Vagina (tissue), 2 donors: ENCODE measurements at regions not wholly inside any gene's neighbourhood (a gene's known extent, or its start where the extent isn't known, plus 50 kb on each side); places are given as distances from the start of the nearest gene placed in this dataset.
A peak's percentile ranks its signal among the peaks of the same experiment; 100 is the strongest.

ENCODE experiments used
- DNase-seq, 2 donors: peaks; one replicate each; pipeline ENCODE4 v3.0.0-alpha.2; 2017; ENCODE audit errors: extremely low spot score in 2 of 2
- H3K27ac ChIP-seq: fragments of 200-600 bp; sonication (generic); one replicate; pipeline ENCODE4 v1.5.1; 2019
- H3K27me3 ChIP-seq: fragments of 200-600 bp; sonication (generic); one replicate; pipeline ENCODE4 v1.5.1; 2019
- H3K36me3 ChIP-seq, 2 donors: fragments of 200-600 bp; sonication (generic); one replicate each; pipeline ENCODE4 v1.5.1; 2017 to 2019
- H3K4me1 ChIP-seq: fragments of 200-600 bp; sonication (generic); one replicate; pipeline ENCODE4 v1.5.1; 2019
- H3K4me3 ChIP-seq, 2 donors: fragments of 200-600 bp; sonication (generic); 1 replicate in 1 of 2; 2 replicates in 1 of 2; pipeline ENCODE4 v1.5.1; 2016 to 2019
- H3K9me3 ChIP-seq: fragments of 200-600 bp; sonication (generic); one replicate; pipeline ENCODE4 v1.5.1; 2019
- CTCF ChIP-seq, 3 experiments: fragments of 450-650 bp in 2 of 3; fragments of 200-600 bp in 1 of 3; sonication (generic) in 1 of 3; IDR thresholded peaks; one replicate each; pipeline ENCODE4 v1.5.1; 2017 to 2019; ENCODE audit warnings: antibody characterized with exemption in 3 of 3, mild to moderate bottlenecking in 2 of 3, moderate library complexity in 2 of 3
- POLR2A ChIP-seq, 2 donors: fragments of 450-650 bp; IDR thresholded peaks; one replicate each; pipeline ENCODE4 v1.6.1; 2017; ENCODE audit warnings: antibody characterized with exemption in 2 of 2, mild to moderate bottlenecking in 2 of 2, moderate library complexity in 2 of 2
- POLR2AphosphoS5 ChIP-seq, 2 donors: sonication (generic); formaldehyde crosslinking; IDR thresholded peaks; one replicate each; pipeline ENCODE4 v1.9.0; 2017; ENCODE audit warnings: antibody characterized with exemption in 2 of 2, mild to moderate bottlenecking in 2 of 2, low read depth in 1 of 2; ENCODE audit not compliant: insufficient read depth in 1 of 2
- intact Hi-C: fragments of 100-400 bp; cut with DNase I; formaldehyde crosslinking; loops from one replicate; pipeline ENCODE4 v1.15.1; 2023

GRCh38 chr2:239895116-239895515 lies 130.0 kb downstream of the NDUFA10 start:
- peak in 1 of 2 donors; percentile 65 for DNase-seq
- H3K9me3 ChIP-seq = no peaks in the 10 kb centered on the region
- TF ChIP-seq POLR2A (IDR thresholded peaks at IDR 0.05) (no peak), CTCF (IDR thresholded peaks at IDR 0.05) (no peak)
- no peak overlapping the region for H3K4me3 ChIP-seq
- no peaks in the 10 kb centered on the region for H3K4me1 ChIP-seq
- H3K27me3 ChIP-seq = no peaks in the 10 kb centered on the region
- H3K27ac ChIP-seq = no peak overlapping the region
- H3K36me3 ChIP-seq = no peaks in the 10 kb centered on the region
- intact Hi-C loops = no loop called here

GRCh38 chr2:239894276-239894675 lies 130.9 kb downstream of the NDUFA10 start:
- H3K4me1 ChIP-seq = no peaks in the 10 kb centered on the region
- H3K27me3 ChIP-seq = no peaks in the 10 kb centered on the region
- H3K27ac ChIP-seq = no peak overlapping the region
- intact Hi-C loops = no loop called here
- H3K4me3 ChIP-seq = no peak overlapping the region
- peak in 1 of 2 donors; percentile 69 for DNase-seq
- TF ChIP-seq CTCF (IDR thresholded peaks at IDR 0.05) (no peak), POLR2A (IDR thresholded peaks at IDR 0.05) (no peak), POLR2AphosphoS5 (IDR thresholded peaks at IDR 0.05; ENCODE audit: insufficient read depth in 1 of 2, low read depth in 1 of 2) (no peak)
- H3K36me3 ChIP-seq = no peaks in the 10 kb centered on the region
- no peaks in the 10 kb centered on the region for H3K9me3 ChIP-seq

GRCh38 chr2:239893236-239893515 lies 132.0 kb downstream of the NDUFA10 start:
- Histone ChIP-seq H3K27me3 (no peaks in the 10 kb centered on the region), H3K9me3 (no peaks in the 10 kb centered on the region), H3K36me3 (no peaks in the 10 kb centered on the region), H3K4me3 (no peak overlapping the region), H3K27ac (no peak overlapping the region), H3K4me1 (no peaks in the 10 kb centered on the region)
- peak in 1 of 2 donors; percentile 29 for DNase-seq
- TF ChIP-seq POLR2AphosphoS5 (IDR thresholded peaks at IDR 0.05; ENCODE audit: insufficient read depth in 1 of 2, low read depth in 1 of 2) (no peak), POLR2A (IDR thresholded peaks at IDR 0.05) (no peak), CTCF (IDR thresholded peaks at IDR 0.05) (no peak)
- intact Hi-C loops = no loop called here

- peak in 1 of 2 donors; percentile 54 for DNase-seq
- Histone ChIP-seq H3K9me3 (no peaks in the 10 kb centered on the region), H3K4me3 (no peak overlapping the region), H3K27me3 (no peaks in the 10 kb centered on the region), H3K36me3 (no peaks in the 10 kb centered on the region), H3K4me1 (no peaks in the 10 kb centered on the region), H3K27ac (no peak overlapping the region)
- no peak for TF ChIP-seq POLR2AphosphoS5 (IDR thresholded peaks at IDR 0.05; ENCODE audit: insufficient read depth in 1 of 2, low read depth in 1 of 2)
- no peak for TF ChIP-seq POLR2A (IDR thresholded peaks at IDR 0.05)
- TF ChIP-seq CTCF (IDR thresholded peaks at IDR 0.05) = no peak
- intact Hi-C loops = no loop called here
Observed at GRCh38 chr2:239892441-239893235, 132.5 kb downstream of the NDUFA10 start.

GRCh38 chr2:239891698-239892097 lies 133.4 kb downstream of the NDUFA10 start:
- no peaks in the 10 kb centered on the region for H3K4me1 ChIP-seq
- H3K4me3 ChIP-seq = no peak overlapping the region
- DNase-seq = peak in 1 of 2 donors; percentile 8
- intact Hi-C loops = no loop called here
- no peaks in the 10 kb centered on the region for H3K36me3 ChIP-seq
- no peak for TF ChIP-seq POLR2A (IDR thresholded peaks at IDR 0.05)
- no peak for TF ChIP-seq POLR2AphosphoS5 (IDR thresholded peaks at IDR 0.05; ENCODE audit: insufficient read depth in 1 of 2, low read depth in 1 of 2)
- no peak for TF ChIP-seq CTCF (IDR thresholded peaks at IDR 0.05)
- no peaks in the 10 kb centered on the region for H3K27me3 ChIP-seq
- H3K27ac ChIP-seq = no peak overlapping the region
- H3K9me3 ChIP-seq = peaks cover 3% of the 10 kb centered on the region
